Lower leg skin (tissue), 3 donors: ENCODE measurements at regions not wholly inside any gene's neighbourhood (a gene's known extent, or its start where the extent isn't known, plus 50 kb on each side); places are given as distances from the start of the nearest gene placed in this dataset.

Experiments
- CTCF ChIP-seq, 3 donors: fragments of 450-650 bp; IDR thresholded peaks; one replicate each; pipeline ENCODE4 v1.5.1; 2016; ENCODE audit warnings: antibody characterized with exemption in 3 of 3, mild to moderate bottlenecking in 3 of 3, moderate library complexity in 2 of 3
- POLR2A ChIP-seq, 2 donors: fragments of 450-650 bp; IDR thresholded peaks; one replicate each; pipeline ENCODE4 v1.6.1; 2016 to 2017; ENCODE audit warnings: antibody characterized with exemption in 2 of 2, mild to moderate bottlenecking in 1 of 2, moderate library complexity in 1 of 2

- TF ChIP-seq CTCF (IDR thresholded peaks at IDR 0.05), result no peak
- TF ChIP-seq POLR2A (IDR thresholded peaks at IDR 0.05), result no peak
These were observed 336.9 kb upstream of the FAT1 start for GRCh38 chr4:187060551-187060950.
